Fibroblast of peridontal ligament (primary cell): ENCODE measurements at regions not wholly inside any gene's neighbourhood (a gene's known extent, or its start where the extent isn't known, plus 50 kb on each side); places are given as distances from the start of the nearest gene placed in this dataset.
"Not testable (repeated sequence)": the region's sequence is repeated elsewhere in the genome, so short reads cannot be mapped to it uniquely, and the experiment has no call there.

ENCODE experiments used
- DNase-seq: peaks from one replicate; pipeline ENCODE4 v3.0.0-alpha.2; 2010; ENCODE audit errors: extremely low read depth

GRCh38 chr4:123674762-123675465, 278.3 kb downstream of the SPRY1 start:
- DNase-seq = no peak

- no peak for DNase-seq
Observed at GRCh38 chr4:123675567-123675966, 279.0 kb downstream of the SPRY1 start.

- no peak for DNase-seq
Observed at GRCh38 chr4:123676071-123676889, 279.7 kb downstream of the SPRY1 start.

GRCh38 chr4:123676890-123677229, 280.3 kb downstream of the SPRY1 start:
- no peak for DNase-seq

GRCh38 chr4:123682931-123683330, 286.3 kb downstream of the SPRY1 start:
- DNase-seq = no peak

- DNase-seq = not testable (repeated sequence)
Observed at GRCh38 chr4:123684937-123685336, 288.3 kb downstream of the SPRY1 start.

- not testable (repeated sequence) for DNase-seq
Observed at GRCh38 chr4:123695531-123695930, 298.9 kb downstream of the SPRY1 start.

GRCh38 chr4:123696687-123697086, 300.1 kb downstream of the SPRY1 start:
- DNase-seq = no peak

GRCh38 chr4:123698556-123698955, 302.0 kb downstream of the SPRY1 start:
- DNase-seq = no peak

GRCh38 chr4:123699880-123700771, 303.5 kb downstream of the SPRY1 start:
- peak; percentile 93 for DNase-seq

GRCh38 chr4:123701131-123701575, 304.6 kb downstream of the SPRY1 start:
- DNase-seq = peak; percentile 14

- DNase-seq = no peak
Observed at GRCh38 chr4:123705419-123705818, 308.8 kb downstream of the SPRY1 start.

GRCh38 chr4:123706973-123707372, 310.4 kb downstream of the SPRY1 start:
- DNase-seq = no peak

- DNase-seq = no peak
Observed at GRCh38 chr4:123708902-123709301, 312.3 kb downstream of the SPRY1 start.

- DNase-seq = no peak
Observed at GRCh38 chr4:123709336-123709735, 312.7 kb downstream of the SPRY1 start.

GRCh38 chr4:123731035-123731434, 334.4 kb downstream of the SPRY1 start:
- DNase-seq = no peak

GRCh38 chr4:123737156-123737555, 340.6 kb downstream of the SPRY1 start:
- no peak for DNase-seq

GRCh38 chr4:123739806-123740205, 343.2 kb downstream of the SPRY1 start:
- no peak for DNase-seq

- no peak for DNase-seq
Observed at GRCh38 chr4:123740236-123740635, 343.6 kb downstream of the SPRY1 start.

- peak; percentile 44 for DNase-seq
Observed at GRCh38 chr4:123741906-123742305, 345.3 kb downstream of the SPRY1 start.

GRCh38 chr4:123743848-123744247, 347.3 kb downstream of the SPRY1 start:
- DNase-seq = no peak

- DNase-seq = no peak
Observed at GRCh38 chr4:123744664-123745290, 348.2 kb downstream of the SPRY1 start.
